G401 (cell line): ENCODE measurements at regions not wholly inside any gene's neighbourhood (a gene's known extent, or its start where the extent isn't known, plus 50 kb on each side); places are given as distances from the start of the nearest gene placed in this dataset.
"Not testable (repeated sequence)": the region's sequence is repeated elsewhere in the genome, so short reads cannot be mapped to it uniquely, and the experiment has no call there.

Experiments used
- DNase-seq: peaks from one replicate; pipeline ENCODE4 v3.0.0-alpha.2; 2015; ENCODE audit warnings: low spot score
- in situ Hi-C: cut with HindIII; loops from 2 replicates; pipeline ENCODE4 v1.10.0; 2016; ENCODE audit warnings: low sequenced_read_pairs, mixed read lengths

DNA sequence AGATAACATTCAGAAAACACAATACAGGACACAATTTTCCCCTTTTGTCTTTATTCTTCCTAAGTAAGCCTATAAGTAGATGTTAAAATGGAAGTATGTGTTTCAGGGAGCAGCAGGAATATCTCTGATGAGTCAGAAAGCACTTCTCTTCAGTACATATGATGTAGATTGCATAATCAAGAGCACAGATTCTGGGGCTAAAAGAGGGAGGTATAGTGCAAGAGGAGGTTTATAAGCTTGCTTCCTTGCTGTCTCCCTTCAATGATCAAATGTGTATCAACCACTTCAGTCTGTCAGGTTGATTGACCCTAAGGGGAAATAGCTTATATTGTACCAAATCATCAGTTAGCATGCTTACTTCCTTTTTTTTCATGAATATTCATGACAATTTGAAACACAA lies 822.8 kb downstream of the BRINP3 start:
- in situ Hi-C loops: no loop called here

DNA sequence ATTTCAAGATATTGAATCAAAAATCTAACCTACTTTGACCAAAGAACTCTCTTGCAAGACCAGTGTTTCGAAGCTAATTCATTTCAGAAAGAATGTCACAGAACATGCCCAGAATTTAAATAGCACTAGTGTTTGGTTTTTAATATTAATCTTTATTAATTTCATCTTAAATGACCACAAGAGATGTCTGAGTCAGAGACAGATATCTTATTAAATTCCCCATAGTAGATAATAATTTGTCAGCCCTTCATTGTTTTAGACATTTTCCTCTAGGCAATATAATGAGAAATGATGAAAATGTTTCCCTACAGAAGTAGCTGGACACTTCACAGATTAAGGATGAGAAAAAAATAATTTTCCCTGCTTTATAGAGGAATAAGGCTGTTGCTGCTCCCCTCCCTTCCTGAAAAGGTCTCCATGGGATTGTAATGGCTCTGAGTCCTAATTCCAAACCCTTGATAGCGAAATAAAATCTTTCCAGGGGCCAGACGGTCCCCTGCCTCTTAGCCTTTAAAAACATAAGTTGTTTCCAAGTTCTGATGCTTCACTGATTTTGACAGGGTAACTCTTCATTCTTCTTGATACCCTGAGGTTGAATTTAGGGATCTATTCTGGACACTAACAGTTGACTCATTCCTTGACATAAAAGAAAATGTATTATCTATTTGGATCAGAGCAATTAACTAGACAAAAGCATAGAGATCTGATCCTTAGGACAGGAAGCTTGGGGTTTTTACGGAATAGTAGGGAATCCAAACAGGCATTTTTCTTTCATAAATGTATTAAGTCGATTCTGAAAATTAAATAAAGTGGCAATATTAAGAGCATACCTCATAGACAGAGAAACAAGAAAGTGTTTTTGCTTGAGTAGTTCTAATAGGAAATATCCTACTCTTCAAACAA lies 820.8 kb downstream of the BRINP3 start:
- DNase-seq: no peak
- in situ Hi-C loops: no loop called here

More for the DNA sequence above, 822.8 kb downstream of the BRINP3 start:
- no peak for DNase-seq

DNA sequence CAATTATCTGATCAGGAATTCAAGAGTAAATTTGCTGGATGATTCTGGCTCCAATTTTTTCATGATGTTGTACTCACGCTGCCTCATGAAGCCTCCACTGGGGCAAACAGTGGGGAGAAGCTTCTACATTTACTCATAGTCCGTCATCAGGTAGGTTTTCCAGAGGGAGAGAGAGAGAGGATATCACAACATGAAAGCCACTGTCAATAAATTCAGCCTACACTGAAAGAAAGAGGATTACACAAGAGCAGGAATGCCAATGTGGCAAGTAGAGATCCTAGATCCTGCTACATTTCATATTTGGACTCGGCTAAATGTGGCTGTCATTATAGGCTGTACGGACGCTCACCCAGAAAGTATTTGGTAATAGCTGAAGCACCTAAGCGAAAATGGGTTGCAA lies 819.9 kb downstream of the BRINP3 start:
- DNase-seq: no peak
- in situ Hi-C loops: no loop called here

DNA sequence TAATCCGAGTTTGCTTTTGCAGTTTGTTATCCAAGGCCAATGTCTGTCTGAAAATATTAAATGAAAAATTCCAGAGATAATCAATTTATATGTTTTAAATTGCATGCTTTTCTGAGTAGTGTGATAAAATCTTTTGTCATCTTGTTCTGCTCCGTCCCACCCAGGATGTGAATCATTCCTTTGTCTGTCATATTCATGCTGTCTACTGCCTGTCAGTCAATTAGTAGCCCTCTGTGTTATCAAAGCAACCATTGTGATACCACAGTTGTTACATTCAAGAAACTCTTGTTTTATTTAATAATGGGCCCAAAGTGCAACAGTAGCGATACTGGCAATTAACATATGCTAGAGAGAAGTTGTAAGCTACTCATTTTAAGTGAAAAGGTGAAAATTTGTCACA lies 819.3 kb downstream of the BRINP3 start:
- no peak for DNase-seq

DNA sequence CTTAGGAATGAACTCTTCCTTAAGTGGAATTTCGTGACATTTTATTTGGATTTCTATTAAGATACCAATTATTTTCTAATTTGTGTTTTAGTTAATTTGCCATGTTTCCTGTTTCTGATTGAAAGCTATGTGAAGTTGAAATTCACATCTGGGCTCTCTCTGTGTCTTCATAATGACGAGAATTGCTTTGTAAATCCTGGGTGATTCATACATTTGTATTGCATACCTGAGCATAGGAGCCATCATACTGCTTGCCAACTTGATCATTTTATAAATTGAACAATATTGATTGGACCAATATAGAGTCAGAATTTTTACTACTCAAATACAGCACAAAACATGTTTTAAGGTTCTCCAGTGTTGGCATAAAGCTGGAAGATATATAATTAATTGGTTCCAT lies 817.9 kb downstream of the BRINP3 start:
- in situ Hi-C loops: no loop called here
- DNase-seq: no peak

More for the DNA sequence above, 819.3 kb downstream of the BRINP3 start:
- in situ Hi-C loops: no loop called here

DNA sequence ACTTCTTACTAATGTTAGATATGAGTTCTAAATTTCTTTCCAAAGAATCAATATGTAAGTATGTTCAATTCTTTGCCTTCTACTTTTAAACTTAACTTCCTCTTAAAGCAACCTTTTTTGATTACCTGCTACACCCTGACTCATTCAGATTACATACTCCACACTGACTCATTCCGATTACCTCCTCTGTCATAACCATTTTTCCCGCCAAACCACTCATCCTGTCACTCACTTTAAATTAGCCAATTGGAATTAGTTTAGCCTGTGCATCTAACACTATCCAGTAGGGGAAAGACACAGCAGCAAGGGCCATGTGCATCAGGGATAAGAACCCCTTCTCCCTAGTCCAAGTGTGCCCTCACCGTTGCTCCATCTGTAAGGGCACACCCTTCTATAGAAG lies 815.5 kb downstream of the BRINP3 start:
- in situ Hi-C loops: no loop called here
- DNase-seq: no peak

DNA sequence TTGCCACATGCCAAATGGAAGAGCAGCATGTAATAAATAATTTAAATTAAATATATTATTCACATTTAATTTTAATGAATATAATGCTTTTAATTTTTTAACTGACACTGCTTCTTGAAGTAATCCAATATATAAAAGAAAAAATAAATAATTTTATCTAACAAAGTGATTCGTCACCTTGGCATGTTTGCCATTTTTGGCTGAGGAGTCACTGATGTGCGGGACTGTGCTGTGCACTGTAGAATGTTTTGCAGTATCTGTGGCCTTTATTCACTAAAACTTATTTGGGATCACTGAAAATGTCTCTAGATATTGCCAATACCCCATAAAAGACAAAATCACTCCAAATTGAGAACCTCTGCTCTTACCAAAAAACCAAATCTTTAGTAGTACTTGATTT lies 807.8 kb downstream of the BRINP3 start:
- in situ Hi-C loops: no loop called here
- DNase-seq: no peak

DNA sequence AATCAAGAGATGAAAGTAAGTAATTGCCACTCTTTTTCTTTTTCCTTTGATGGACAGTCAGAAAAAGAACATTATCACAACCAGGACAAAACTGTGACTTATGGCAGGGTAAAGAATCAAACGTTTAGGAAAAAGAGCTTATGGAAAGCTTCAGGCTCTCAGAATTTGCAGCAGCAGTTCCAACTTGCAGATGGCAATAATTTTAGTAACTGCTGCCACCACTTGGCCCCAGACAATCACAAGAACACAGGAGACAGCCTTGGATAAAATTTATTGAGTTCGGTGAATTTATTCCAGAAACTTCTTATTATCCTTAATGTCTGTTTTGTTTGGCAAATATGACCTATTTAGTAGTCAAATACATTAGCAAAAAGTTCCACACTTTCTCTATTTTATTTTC lies 804.4 kb downstream of the BRINP3 start:
- no peak for DNase-seq
- in situ Hi-C loops: no loop called here

DNA sequence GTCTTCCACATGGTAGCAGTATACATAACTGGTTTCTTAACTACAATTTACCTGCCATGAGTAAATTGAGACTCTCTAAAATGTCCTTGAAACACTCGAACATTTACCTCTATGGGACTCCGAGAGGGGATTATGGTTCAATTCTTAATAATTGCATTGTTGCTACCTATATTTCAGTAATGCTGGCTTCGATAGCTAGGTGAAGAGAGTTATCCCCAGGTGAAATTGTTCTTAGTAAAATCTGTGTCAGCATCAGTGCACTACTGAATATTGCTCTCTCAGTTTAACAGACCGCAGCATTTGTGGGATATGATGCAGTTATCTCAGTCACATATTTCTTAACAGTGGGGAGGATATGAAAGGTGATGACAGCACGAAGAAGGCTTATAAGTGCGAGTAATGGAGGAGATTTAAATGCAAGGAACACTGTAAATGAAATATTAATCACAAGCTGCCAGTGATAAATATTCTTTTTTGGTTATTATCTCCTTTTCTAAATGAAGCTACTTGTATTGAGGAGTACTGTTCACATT lies 801.9 kb downstream of the BRINP3 start:
- DNase-seq: no peak
- in situ Hi-C loops: no loop called here

DNA sequence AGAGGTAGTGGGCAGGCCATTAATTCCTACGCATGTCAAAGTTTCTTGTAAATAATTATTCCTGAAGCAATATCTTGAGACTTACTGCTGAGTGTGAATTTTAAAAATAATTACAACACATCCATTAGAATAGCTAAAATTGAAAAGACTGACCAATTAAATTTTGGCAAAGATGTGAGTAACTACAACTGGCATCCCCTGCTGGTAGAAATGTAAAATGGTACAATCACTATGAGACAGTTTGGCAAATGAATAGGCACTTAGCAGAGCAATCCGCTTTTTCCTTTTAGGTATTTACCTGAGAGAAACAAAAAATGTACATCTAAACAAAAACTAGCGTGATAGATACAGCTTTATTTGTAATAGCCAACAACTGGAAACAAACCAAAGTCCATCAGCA lies 798.9 kb downstream of the BRINP3 start:
- in situ Hi-C loops: no loop called here
- no peak for DNase-seq

DNA sequence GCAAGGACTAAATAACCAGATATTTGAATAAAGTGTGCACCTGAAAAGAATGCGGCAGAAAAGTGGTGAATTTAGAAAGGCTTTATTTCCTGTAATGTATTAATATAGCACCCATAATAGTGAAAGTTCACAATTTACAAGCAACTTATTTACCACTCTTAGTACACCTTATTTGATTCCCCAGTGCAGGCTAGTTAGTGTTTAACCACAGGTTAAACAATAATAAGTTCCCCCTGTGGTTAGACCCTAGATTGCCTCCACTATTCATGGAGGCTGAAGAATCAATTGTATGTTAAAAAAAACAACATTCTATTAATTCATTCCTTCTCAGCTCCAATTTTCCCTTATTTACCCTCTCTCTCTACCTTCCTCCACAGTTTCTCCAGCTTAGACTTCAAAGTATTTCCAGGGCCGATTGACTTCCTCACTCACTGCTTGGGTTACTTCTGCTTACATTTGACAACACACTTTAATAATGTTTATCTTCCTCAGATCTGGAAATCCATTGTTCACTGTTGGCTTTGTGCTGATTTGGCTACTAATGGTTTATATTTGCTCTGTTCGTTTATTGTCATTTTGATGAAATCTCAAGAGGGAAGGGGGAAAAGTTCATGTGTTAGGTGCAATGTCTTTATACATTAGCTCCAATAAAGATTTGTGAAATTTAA lies 796.3 kb downstream of the BRINP3 start:
- DNase-seq: no peak
- in situ Hi-C loops: no loop called here

DNA sequence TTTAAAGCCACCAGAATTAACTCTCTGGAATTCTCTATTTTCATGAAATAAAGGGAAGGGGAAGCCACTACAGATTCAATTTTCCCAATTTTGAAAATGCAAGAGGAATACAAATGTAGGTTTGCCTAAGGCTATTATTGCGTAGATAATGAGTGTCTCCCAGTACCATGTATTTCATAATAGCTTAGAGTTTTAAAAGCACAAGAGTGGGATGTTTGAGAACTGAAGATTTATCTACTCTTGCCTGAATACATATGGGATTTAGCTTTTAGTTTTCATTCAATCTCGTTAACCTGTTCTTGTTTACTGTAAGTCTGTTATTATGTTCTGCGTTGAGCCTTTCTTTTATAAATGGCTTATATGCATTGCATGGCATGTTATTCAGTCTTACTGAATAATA lies 795.1 kb downstream of the BRINP3 start:
- DNase-seq: no peak
- in situ Hi-C loops: no loop called here

DNA sequence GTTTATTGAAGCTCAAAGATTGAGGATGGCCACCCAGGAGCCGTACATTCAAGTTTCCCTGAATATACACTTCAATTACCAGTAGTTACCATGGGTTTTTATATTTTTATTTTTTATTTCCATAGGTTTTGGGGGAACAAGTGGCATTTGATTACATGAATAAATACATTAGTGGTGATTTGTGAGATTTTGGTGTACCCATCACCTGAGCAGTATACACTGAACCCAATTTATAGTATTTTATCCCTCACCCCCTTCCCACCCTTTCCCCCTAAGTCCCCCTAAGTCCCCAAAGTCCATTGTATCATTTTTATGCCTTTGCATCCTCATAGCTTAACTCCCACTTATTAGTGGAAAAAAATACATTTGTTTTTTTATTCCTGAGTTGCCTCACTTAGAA lies 791.4 kb downstream of the BRINP3 start:
- no peak for DNase-seq
- in situ Hi-C loops: no loop called here

DNA sequence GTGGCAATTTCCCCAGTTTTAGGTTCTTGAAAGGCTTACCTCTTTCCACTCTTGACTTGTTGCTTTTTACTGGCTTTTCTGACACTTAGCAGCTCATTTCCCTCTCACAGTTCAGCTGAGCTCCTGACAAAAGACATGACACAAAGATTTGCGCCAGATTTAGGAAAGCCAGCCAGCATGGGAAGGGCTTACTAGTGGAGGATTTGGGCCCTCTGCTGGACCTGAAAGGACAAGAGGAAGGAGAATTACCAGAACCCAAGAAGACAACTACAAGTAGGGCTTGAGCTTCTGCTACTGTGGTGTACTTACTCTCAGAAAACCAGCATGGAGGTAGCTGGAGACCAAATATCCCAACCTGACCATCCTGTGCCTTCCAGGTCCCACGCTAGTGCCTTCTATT lies 784.5 kb downstream of the BRINP3 start:
- DNase-seq: no peak
- in situ Hi-C loops: no loop called here

DNA sequence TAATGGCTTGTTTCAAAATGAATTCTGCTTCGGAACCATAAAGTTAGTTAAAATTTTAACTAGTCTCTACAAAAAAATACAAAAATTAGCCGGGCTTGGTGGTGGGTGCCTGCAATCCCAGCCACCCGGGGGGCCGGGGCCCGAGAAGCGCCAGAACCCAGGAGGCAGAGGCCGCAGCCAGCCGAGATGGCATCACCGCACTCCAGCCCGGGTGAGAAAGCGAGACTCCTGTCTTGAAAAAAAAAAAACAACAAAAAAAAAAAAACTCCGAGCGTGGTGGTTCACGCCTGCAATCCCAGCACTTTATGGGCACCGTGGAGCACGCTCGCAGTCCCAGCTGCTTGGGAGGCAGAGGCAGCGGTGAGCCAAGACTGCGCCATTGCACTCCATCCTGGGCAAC lies 781.4 kb downstream of the BRINP3 start:
- in situ Hi-C loops: no loop called here
- no peak for DNase-seq

DNA sequence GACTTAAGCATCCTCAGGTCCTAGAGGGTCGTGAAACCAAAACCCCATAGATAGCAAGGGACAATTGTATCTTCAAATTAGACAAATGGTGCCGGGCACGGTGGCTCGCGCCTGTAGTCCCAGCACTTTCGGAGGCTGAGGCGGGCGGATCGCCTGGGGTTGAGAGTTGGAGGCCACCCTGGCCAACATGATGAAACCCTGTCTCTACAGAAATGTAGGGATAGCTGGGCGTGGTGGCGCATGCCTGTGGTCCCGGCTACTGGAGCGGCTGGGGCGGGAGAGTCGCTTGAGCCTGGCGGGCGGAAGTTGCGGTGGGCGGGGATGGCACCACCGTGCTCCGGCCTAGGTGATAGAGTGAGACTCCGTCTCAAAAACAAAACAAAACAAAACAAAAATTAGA lies 780.6 kb downstream of the BRINP3 start:
- no peak for DNase-seq
- in situ Hi-C loops: no loop called here

DNA sequence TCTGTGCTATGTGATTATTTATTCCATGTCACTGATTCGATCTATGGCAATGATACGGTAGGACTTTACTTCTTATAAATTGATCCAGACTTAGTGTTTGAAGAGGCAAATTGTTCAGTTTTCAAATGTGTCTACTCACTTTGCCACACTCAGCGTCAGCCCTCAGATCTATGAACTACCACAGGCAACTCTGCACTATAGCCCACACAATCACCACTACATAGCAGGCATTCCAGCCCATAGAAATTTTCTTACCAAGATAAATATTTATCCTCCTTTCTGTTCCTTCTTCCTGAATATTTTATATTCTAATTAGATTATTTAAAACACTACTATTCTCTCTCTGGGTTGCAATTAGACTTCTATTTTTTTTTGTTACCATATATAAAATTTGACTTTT lies 776.1 kb downstream of the BRINP3 start:
- no peak for DNase-seq
- in situ Hi-C loops: no loop called here

DNA sequence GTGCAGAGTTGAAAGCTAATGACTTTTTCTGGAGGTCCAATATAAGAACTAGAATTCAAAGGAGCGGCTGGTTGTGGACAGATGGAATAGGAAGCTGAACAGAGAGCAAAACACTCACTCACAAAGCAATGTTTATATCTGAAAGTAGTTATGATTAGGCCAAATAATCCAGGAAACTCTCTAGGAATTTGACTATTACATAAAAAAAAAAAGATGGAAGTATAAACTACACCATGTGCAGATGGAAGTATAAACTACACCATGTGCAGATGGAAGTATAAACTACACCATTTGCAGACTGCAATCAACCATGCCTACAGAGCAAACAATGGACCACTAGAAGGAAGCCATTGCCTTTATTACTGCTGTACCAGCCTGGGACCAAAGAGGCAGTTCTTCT lies 771.1 kb downstream of the BRINP3 start:
- in situ Hi-C loops: no loop called here
- DNase-seq: no peak

DNA sequence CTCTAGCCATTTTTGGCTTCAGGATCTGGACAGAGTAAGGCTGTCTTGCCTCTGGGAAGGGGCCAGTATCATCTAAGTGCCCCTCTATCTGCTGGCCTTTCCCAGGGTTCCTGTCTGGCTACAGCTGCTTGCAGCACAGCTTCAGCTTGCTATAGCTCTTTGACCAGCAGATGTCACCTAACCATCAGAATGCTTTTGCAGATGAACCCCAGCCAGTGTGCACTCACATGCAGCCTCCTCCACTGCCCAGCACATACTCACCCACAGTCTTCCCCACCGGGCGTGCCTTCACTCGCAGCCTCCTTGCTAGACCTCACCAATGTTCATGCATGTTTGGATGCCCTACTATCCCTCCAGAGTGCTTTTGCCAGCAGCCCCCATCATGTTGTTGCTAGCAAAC lies 769.0 kb downstream of the BRINP3 start:
- DNase-seq: peak; percentile 8

DNA sequence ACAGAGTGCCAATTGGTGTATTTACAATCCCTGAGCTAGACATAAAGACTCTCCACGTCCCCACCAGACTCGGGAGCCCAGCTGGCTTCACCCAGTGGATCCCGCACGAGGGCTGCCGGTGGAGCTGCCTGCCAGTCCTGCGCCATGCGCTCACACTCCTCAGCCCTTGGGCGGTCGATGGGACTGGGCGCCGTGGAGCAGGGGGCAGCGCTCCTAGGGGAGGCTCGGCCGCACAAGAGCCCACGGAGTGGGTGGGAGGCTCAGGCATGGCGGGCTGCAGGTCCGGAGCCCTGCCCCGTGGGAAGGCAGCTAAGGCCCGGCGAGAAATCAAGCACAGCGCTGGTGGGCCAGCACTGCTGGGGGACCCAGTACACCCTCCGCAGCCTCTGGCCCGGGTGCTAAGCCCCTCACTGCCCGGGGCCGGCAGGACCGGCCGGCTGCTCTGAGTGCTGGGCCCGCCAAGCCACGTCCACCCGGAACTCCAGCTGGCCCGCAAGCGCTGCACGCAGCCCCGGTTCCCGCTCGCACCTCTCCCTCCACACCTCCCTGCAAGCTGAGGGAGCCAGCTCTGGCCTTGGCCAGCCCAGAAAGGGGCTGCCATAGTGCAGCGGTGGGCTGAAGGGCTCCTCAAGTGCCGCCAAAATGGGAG lies 759.4 kb downstream of the BRINP3 start:
- in situ Hi-C loops, DNase-seq: not testable (repeated sequence)

More for the DNA sequence above, 769.0 kb downstream of the BRINP3 start:
- in situ Hi-C loops: no loop called here
